ENCODE measurements at regions not wholly inside any gene's neighbourhood (a gene's known extent, or its start where the extent isn't known, plus 50 kb on each side); places are given as distances from the start of the nearest gene placed in this dataset.

DNA sequence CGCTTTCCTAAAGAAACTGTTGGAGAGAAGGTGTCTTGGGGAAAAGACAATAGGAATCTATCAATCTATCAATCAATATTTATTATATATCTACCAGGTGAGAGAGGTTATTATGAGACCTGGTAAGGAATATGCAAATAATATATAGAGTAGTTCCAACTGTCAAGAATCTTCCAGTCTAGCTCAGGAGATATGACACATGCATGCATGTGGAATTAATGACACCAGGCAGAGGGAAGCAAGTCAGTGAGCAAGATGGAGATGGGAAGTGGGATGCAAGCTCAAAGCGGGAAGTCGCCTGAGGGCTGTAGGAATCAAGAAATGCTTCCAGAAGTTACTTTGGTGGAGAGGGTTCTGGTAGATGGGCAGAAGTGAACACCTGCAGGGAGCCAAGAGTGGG, 187.4 kb upstream of the NRP1 start:
- no peak overlapping the region for H3K9ac ChIP-seq (ENCODE audit: extremely low read depth, insufficient read length, low read length)
- Mint-ChIP-seq H3K9me3 (peaks cover 0 to 2% of the 10 kb centered on the region in 2 experiments; a peak in 3 of 5 replicates), H3K4me1 (peaks cover 42 to 52% of the 10 kb centered on the region in 2 experiments), H3K27me3 (ENCODE audit: low read depth) (no peaks in the 10 kb centered on the region; the same call in 1 of the 2 replicates), H3K36me3 (ENCODE audit: insufficient read depth in 1 of 3, low read depth in 3 of 3) (peaks cover 0 to 7% (median 4%) of the 10 kb centered on the region in 3 experiments; a peak in 2 of 7 replicates), H3K4me3 (no peak overlapping the region), H3K27ac (no peak overlapping the region; a peak in 1 of 7 replicates)
- WGBS (ENCODE audit: extremely low coverage, insufficient read length, low lambda C conversion rate) = no CpG with 5 or more reads among the region's 3 CpGs
- peaks cover 8% of the 10 kb centered on the region; the same call in 1 of the 2 replicates for H3K4me1 ChIP-seq (ENCODE audit: insufficient read depth, low read length)
- no peak overlapping the region for H4K5ac ChIP-seq (ENCODE audit: insufficient read length, low read depth, low read length)
- TF ChIP-seq CTCF (conservative IDR thresholded peaks at IDR 0.05) = no peak
- no peak overlapping the region for H2BK120ac ChIP-seq (ENCODE audit: low read depth, low read length, poor library complexity, severe bottlenecking)
- no peaks in the 10 kb centered on the region for H3K79me1 ChIP-seq (ENCODE audit: insufficient read depth, low read depth, low read length, poor library complexity, severe bottlenecking)
- H2AFZ ChIP-seq (ENCODE audit: low read length) = no peak overlapping the region
- H2BK20ac ChIP-seq (ENCODE audit: low read depth, low read length, poor library complexity, severe bottlenecking) = no peak overlapping the region
- H3K56ac ChIP-seq (ENCODE audit: insufficient read length, low read depth, low read length) = no peak overlapping the region
- H4K20me1 ChIP-seq (ENCODE audit: control insufficient read depth, insufficient read depth, insufficient read length) = no peaks in the 10 kb centered on the region
- no peak overlapping the region for H3K18ac ChIP-seq (ENCODE audit: insufficient read length, low read depth, low read length)
- H3T11ph ChIP-seq (ENCODE audit: low read length) = no peak overlapping the region
- no peaks in the 10 kb centered on the region for H3K9me3 ChIP-seq (ENCODE audit: control insufficient read depth, low read depth, low read length)
- no peak overlapping the region for H3K14ac ChIP-seq (ENCODE audit: insufficient read depth, low read length)
- no peak overlapping the region for H3K27ac ChIP-seq (ENCODE audit: insufficient read length, low read depth, low read length)
- no peak overlapping the region for H2BK5ac ChIP-seq (ENCODE audit: insufficient read length, low read length)
- H2BK12ac ChIP-seq (ENCODE audit: insufficient read length, low read depth, low read length) = no peak overlapping the region
- no peak overlapping the region for H3K4ac ChIP-seq (ENCODE audit: low read depth, low read length)
- no peak overlapping the region for H4K91ac ChIP-seq (ENCODE audit: insufficient read length, low read depth, low read length)
- no peaks in the 10 kb centered on the region for H3K23me2 ChIP-seq (ENCODE audit: insufficient read length, low read depth, low read length, poor library complexity, severe bottlenecking)
- no peak overlapping the region for H2AK5ac ChIP-seq (ENCODE audit: insufficient read length, low read length)
- no peak overlapping the region for H3K23ac ChIP-seq (ENCODE audit: insufficient read length, low read depth, low read length)
- no peaks in the 10 kb centered on the region for H3K27me3 ChIP-seq (ENCODE audit: insufficient read depth, low read length)
- no peaks in the 10 kb centered on the region for H3K79me2 ChIP-seq (ENCODE audit: insufficient read depth, low read length)
- H4K8ac ChIP-seq (replicated peaks; ENCODE audit: insufficient read length, low read depth, low read length) = no peak overlapping the region
- H3K4me2 ChIP-seq (ENCODE audit: insufficient read depth, insufficient read length, low read length) = no peak overlapping the region
- no peak overlapping the region for H2BK15ac ChIP-seq (ENCODE audit: low read depth, low read length)
- DNase-seq = no peak

All from H9 (cell line).